ENCODE measurements at regions not wholly inside any gene's neighbourhood (a gene's known extent, or its start where the extent isn't known, plus 50 kb on each side); places are given as distances from the start of the nearest gene placed in this dataset.

GRCh38 chr17:34757611-34758010 is 178.2 kb downstream of the TMEM132E start:
- ChIA-PET POLR2A (ENCODE audit: low non-redundant PET) (no interaction called here), CTCF (no interaction called here)
- no peak for DNase-seq (ENCODE audit: low spot score)
- H3K27ac ChIP-seq (ENCODE audit: low read depth, low read length, poor library complexity, severe bottlenecking): no peak overlapping the region
- H3K36me3 ChIP-seq (ENCODE audit: insufficient read depth, low read length, poor library complexity, severe bottlenecking): no peaks in the 10 kb centered on the region
- TF ChIP-seq EZH2 (IDR thresholded peaks at IDR 0.05; ENCODE audit: borderline replicate concordance, low read depth, low read length, poor library complexity, severe bottlenecking) (no peak), CTCF (conservative IDR thresholded peaks at IDR 0.05; ENCODE audit: low read depth, low read length) (no peak)
- intact Hi-C loops (cut with micrococcal nuclease; ENCODE audit: unreplicated experiment): no loop called here
- BruUV-seq (replicated peaks): no TSS peak
- H3K4me1 ChIP-seq (ENCODE audit: insufficient read depth, low read length, poor library complexity, severe bottlenecking): no peaks in the 10 kb centered on the region
- no peaks in the 10 kb centered on the region for H3K9me3 ChIP-seq (ENCODE audit: low read depth, low read length, poor library complexity, severe bottlenecking)
- no peak overlapping the region for H3K4me3 ChIP-seq (ENCODE audit: low read depth, low read length, poor library complexity, severe bottlenecking)
- H3K27me3 ChIP-seq (replicated peaks; ENCODE audit: insufficient read depth, low read depth, low read length, poor library complexity): no peaks in the 10 kb centered on the region

- Histone ChIP-seq H3K36me3 (ENCODE audit: insufficient read depth, low read length, poor library complexity, severe bottlenecking) (no peaks in the 10 kb centered on the region), H3K4me3 (ENCODE audit: low read depth, low read length, poor library complexity, severe bottlenecking) (no peak overlapping the region), H3K27ac (ENCODE audit: low read depth, low read length, poor library complexity, severe bottlenecking) (no peak overlapping the region), H3K4me1 (ENCODE audit: insufficient read depth, low read length, poor library complexity, severe bottlenecking) (no peaks in the 10 kb centered on the region), H3K9me3 (ENCODE audit: low read depth, low read length, poor library complexity, severe bottlenecking) (no peaks in the 10 kb centered on the region), H3K27me3 (replicated peaks; ENCODE audit: insufficient read depth, low read depth, low read length, poor library complexity) (no peaks in the 10 kb centered on the region)
- CTCF ChIA-PET: no interaction called here
- no TSS peak for BruUV-seq (replicated peaks)
- POLR2A ChIA-PET (ENCODE audit: low non-redundant PET): no interaction called here
- TF ChIP-seq CTCF (conservative IDR thresholded peaks at IDR 0.05; ENCODE audit: low read depth, low read length) (no peak), EZH2 (IDR thresholded peaks at IDR 0.05; ENCODE audit: borderline replicate concordance, low read depth, low read length, poor library complexity, severe bottlenecking) (no peak)
- DNase-seq (ENCODE audit: low spot score): no peak
- intact Hi-C loops (cut with micrococcal nuclease; ENCODE audit: unreplicated experiment): no loop called here
Measured at GRCh38 chr17:34757106-34757505, 177.7 kb downstream of the TMEM132E start.

GRCh38 chr17:34756637-34757021 is 177.2 kb downstream of the TMEM132E start:
- H3K27ac ChIP-seq (ENCODE audit: low read depth, low read length, poor library complexity, severe bottlenecking): no peak overlapping the region
- TF ChIP-seq CTCF (conservative IDR thresholded peaks at IDR 0.05; ENCODE audit: low read depth, low read length): no peak
- no peak for TF ChIP-seq EZH2 (IDR thresholded peaks at IDR 0.05; ENCODE audit: borderline replicate concordance, low read depth, low read length, poor library complexity, severe bottlenecking)
- BruUV-seq (replicated peaks): no TSS peak
- intact Hi-C loops (cut with micrococcal nuclease; ENCODE audit: unreplicated experiment): no loop called here
- H3K4me3 ChIP-seq (ENCODE audit: low read depth, low read length, poor library complexity, severe bottlenecking): no peak overlapping the region
- H3K27me3 ChIP-seq (replicated peaks; ENCODE audit: insufficient read depth, low read depth, low read length, poor library complexity): no peaks in the 10 kb centered on the region
- POLR2A ChIA-PET (ENCODE audit: low non-redundant PET): no interaction called here
- no peaks in the 10 kb centered on the region for H3K4me1 ChIP-seq (ENCODE audit: insufficient read depth, low read length, poor library complexity, severe bottlenecking)
- no peak for DNase-seq (ENCODE audit: low spot score)
- no peaks in the 10 kb centered on the region for H3K9me3 ChIP-seq (ENCODE audit: low read depth, low read length, poor library complexity, severe bottlenecking)
- no peaks in the 10 kb centered on the region for H3K36me3 ChIP-seq (ENCODE audit: insufficient read depth, low read length, poor library complexity, severe bottlenecking)
- CTCF ChIA-PET: no interaction called here

Measured in A673 (cell line).